HG03442 (cell line): ENCODE measurements at regions not wholly inside any gene's neighbourhood (a gene's known extent, or its start where the extent isn't known, plus 50 kb on each side); places are given as distances from the start of the nearest gene placed in this dataset.
A peak's percentile ranks its signal among the peaks of the same experiment; 100 is the strongest.
"Not testable (repeated sequence)": the region's sequence is repeated elsewhere in the genome, so short reads cannot be mapped to it uniquely, and the experiment has no call there.

Source experiments
- ATAC-seq: cut with Tn5 transposase; IDR thresholded peaks from one replicate; pipeline ENCODE4 v1.9.1; 2021; ENCODE audit warnings: mild to moderate bottlenecking, moderate library complexity; ENCODE audit not compliant: unreplicated experiment

DNA sequence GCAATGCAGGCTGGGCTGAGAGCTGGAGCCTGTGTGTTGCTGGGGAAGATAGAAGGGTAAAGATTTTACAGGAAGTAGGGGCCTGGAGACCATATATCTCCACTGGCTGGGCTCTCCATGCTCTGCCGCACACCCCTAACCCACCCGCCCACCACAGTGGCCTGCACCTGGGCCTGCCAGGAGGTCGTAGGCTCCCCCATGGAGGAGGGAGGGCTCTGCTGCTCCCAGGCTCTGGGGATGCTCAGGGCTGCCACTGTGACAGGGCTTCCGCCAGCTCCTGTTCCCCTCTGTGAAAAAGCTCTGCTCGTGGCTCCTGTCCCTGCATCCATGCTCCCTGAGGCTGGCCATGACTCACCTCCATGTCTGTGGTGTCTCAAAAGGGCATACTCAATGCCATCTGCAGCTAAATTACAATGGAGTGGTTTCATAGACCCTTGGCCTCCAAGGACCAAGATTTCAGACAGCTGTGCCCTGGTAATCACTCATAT lies 106.0 kb downstream of the CXCL12 start:
- no peak for ATAC-seq

GRCh38 chr10:44268435-44268948 lies 116.4 kb downstream of the CXCL12 start:
- ATAC-seq, result not testable (repeated sequence)

- ATAC-seq, result no peak
Measured at GRCh38 chr10:44267007-44267406, 117.9 kb downstream of the CXCL12 start.

- no peak for ATAC-seq
Measured at GRCh38 chr10:44264244-44264643, 120.7 kb downstream of the CXCL12 start.

GRCh38 chr10:44263771-44264170 lies 121.1 kb downstream of the CXCL12 start:
- ATAC-seq, result no peak

GRCh38 chr10:44262551-44263251 lies 122.2 kb downstream of the CXCL12 start:
- ATAC-seq, result no peak

GRCh38 chr10:44261710-44262455 lies 123.0 kb downstream of the CXCL12 start:
- peak; percentile 56 for ATAC-seq

- ATAC-seq, result no peak
Measured at GRCh38 chr10:44261296-44261695, 123.6 kb downstream of the CXCL12 start.

DNA sequence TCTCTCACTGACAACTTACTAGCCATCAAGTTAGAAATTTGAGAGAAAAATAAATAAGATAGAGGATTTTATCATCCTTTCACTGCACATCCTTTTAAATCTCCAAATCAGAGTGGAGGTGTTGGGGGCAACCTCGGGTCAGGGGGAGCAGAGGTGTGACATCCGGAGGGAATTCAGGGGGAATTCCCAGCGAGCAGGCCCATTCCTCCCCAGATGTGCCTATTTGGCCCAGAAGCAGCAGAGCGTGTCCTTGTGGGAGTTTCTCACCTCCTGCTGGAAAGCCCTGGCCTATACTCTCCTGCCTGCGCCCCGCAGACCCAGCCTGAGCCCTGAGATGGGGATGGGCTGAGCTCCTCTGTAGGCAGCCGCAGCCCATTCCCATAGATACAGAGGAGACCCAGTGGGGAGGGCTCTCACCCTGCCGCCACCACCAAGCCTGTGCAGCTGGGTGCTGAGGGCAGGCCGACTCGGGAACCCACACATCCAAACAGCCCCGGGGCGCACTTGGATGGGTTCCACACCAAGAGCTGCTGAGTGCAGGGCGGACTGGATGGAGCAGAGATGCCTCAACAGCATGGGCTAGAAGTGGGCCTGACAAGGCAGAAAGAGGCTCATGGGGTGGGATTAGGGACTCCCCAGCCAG lies 124.5 kb downstream of the CXCL12 start:
- peak; percentile 38 for ATAC-seq

DNA sequence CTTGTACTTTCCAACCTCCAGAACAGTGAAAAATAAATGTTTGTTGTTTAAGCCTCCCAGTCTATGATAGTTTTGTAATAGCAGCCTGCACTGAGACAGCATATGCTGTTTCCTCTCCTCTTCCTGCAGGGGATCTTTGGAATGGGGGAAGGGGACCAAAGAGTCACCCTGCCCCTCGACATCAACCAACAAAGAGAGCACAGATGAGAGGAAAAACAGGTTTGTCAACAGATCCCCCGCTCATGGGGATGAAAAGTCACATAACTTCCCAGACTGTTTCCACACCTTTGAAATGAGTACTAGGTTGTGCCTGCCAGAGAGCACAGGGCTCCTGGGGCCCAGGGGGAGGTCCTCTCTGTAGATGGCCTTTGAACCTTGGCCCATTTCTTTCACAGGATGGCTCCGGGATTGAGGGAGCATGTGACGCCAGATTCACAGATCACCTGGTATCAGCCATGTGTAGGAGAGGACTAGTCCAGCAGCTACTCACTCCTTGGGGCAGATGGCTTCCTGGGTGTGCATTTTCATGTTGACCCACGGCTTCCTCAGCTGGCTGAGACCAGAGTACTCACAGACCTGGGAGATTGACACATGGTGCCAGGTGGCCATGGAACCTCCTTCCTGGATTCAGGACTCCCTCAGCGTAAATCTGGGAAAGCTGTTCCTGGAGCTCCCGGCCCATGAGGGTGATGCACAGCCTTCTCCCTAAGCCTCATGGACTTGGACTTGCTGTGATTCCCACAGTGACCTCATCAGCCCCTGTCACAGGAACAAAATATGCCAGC lies 125.6 kb downstream of the CXCL12 start:
- no peak for ATAC-seq

DNA sequence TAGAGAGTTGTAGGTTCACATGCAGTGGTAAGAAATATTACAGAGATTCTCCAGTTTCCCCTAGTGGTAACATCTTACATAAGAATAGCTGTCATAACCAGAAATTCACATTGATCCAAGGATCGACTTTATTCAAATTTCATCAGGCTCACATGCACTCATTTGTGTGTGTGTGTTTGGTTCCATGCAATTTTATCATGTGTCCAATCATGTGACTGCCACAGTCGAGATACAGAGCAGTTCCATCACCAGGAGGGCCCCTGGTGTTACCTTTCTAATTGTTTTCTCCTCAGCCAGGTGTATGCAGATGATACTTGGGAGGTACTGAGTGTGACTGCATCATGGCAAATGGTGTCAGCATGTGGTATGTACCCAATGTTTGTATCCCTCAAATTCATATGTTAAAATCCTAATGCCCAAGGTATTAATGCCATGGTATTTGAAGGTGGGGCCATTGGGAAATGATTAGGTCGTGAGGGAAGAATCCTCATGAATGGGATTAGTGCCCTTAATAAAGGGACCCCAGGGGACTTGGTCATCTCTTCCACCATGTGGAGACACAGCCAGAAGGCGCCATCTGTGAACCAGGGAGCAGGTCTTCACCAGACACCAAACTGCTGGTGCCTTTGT lies 126.3 kb downstream of the CXCL12 start:
- no peak for ATAC-seq

- no peak for ATAC-seq
Measured at GRCh38 chr10:44258019-44258418, 126.9 kb downstream of the CXCL12 start.

GRCh38 chr10:44253769-44254462 lies 131.0 kb downstream of the CXCL12 start:
- no peak for ATAC-seq

GRCh38 chr10:44252631-44253030 lies 132.3 kb downstream of the CXCL12 start:
- ATAC-seq, result not testable (repeated sequence)

DNA sequence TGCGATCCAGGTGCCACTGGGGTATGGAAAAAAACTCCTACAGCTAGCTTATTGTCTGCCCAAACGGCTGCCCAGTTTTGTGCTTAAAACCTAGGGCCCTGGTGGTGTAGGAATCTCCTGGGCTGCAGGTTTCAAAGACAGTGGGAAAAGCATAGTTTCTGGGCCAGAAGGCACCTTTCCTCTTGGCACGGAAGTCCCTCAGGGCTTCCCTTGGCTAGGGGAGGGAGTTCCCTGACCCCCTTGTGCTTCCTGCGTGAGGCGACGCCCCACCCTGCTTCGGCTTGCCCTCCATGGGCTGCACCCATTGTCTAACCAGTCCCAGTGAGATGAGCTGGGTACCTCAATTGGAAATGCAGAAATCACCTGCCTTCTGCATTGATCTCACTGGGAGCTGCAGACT lies 135.0 kb downstream of the CXCL12 start:
- not testable (repeated sequence) for ATAC-seq

- ATAC-seq, result no peak
Measured at GRCh38 chr10:44249490-44249889, 135.4 kb downstream of the CXCL12 start.

DNA sequence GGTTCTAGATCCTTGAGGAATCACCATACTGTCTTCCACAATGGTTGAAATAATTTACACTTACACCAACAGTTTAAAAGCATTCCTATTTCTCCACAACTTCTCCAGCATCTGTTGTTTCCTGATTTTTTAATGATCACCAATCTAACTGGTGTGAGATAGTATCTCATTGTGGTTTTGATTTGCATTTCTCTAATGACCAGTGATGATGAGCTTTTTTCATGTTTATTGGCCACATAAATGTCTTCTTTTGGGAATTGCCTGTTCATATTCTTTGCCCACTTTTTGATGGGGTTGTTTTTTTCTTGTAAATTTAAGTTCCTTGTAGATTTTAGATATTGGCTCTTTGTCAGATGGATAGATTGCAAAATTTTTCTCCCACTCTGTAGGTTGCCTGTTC lies 138.2 kb downstream of the CXCL12 start:
- ATAC-seq, result not testable (repeated sequence)

GRCh38 chr10:44246287-44246686 lies 138.6 kb downstream of the CXCL12 start:
- not testable (repeated sequence) for ATAC-seq

DNA sequence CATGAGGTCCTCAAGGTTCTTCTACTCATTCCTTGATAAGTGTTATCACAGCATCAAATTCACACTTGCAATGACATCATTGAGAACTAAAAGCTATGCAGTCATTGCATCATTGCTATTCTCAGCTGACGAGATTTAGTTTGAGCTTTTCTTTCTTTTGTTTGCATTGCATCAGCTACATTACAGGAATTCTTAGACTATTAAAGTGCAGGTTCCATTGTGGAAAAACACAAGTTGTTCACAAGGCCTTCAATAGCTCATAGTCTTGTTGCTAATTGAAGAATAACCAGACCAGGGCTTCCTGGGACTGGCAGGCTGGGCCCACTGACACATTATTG lies 139.3 kb downstream of the CXCL12 start:
- ATAC-seq, result no peak
